ENCODE measurements at regions not wholly inside any gene's neighbourhood (a gene's known extent, or its start where the extent isn't known, plus 50 kb on each side); places are given as distances from the start of the nearest gene placed in this dataset.

DNA sequence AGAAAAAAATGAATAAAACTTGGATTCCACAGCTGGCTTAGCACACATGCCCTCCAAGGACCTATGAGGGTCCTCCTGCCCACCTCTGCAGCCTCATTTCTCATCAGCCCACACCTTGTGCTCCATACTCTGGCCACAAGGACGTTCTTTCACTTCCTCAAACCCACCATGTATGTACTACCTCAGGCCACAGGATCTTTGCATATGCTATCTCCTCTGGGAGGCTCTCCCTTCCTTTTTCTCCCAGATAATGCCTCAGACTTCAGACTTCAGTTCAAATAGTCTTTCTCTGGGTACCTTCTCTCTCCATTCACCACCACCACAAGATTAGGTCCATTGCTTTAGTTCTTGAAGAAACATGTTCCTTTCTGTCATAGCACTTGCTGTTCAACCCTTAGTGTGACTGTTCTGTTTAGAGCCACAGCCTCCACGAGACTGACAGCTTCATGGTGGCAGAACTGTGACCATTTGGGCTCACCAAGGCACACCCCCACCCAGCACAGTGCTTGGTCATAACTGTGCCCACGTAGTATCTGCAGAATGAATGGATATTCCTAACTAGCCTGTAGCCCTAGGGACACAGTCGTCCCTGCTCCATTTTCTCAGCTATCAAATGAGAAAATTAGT lies 146.7 kb upstream of the LRFN2 start:
- TF ChIP-seq, protein P1, sequence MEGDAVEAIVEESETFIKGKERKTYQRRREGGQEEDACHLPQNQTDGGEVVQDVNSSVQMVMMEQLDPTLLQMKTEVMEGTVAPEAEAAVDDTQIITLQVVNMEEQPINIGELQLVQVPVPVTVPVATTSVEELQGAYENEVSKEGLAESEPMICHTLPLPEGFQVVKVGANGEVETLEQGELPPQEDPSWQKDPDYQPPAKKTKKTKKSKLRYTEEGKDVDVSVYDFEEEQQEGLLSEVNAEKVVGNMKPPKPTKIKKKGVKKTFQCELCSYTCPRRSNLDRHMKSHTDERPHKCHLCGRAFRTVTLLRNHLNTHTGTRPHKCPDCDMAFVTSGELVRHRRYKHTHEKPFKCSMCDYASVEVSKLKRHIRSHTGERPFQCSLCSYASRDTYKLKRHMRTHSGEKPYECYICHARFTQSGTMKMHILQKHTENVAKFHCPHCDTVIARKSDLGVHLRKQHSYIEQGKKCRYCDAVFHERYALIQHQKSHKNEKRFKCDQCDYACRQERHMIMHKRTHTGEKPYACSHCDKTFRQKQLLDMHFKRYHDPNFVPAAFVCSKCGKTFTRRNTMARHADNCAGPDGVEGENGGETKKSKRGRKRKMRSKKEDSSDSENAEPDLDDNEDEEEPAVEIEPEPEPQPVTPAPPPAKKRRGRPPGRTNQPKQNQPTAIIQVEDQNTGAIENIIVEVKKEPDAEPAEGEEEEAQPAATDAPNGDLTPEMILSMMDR (IDR thresholded peaks at IDR 0.05 in 4 of 5, conservative IDR thresholded peaks at IDR 0.05 in 1 of 5), result no peak
- no peak for TF ChIP-seq POLR2A (IDR thresholded peaks at IDR 0.05)
